H1 (cell line): ENCODE measurements at regions not wholly inside any gene's neighbourhood (a gene's known extent, or its start where the extent isn't known, plus 50 kb on each side); places are given as distances from the start of the nearest gene placed in this dataset.

Source experiments
- CTCF ChIA-PET: fragments of 300-600 bp; sonication (Branson Sonifier 250); formaldehyde crosslinking; loops from one replicate; lab custom pipeline; 2021; ENCODE audit not compliant: partially characterized antibody; lab: Charles Lee
- POLR2A ChIA-PET: fragments of 300-600 bp; sonication (Branson Sonifier 250); formaldehyde crosslinking; loops from one replicate; lab custom pipeline; 2021; ENCODE audit warnings: inconsistent platforms; ENCODE audit not compliant: partially characterized antibody; lab: Charles Lee
- DNase-seq, 2 experiments: peaks; one replicate each; pipeline versions ENCODE4 v3.0.0 to v3.0.0-alpha.2; 2010 to 2022; ENCODE audit warnings: low spot score in 2 of 2, low read depth in 1 of 2, mixed read lengths in 1 of 2
- FAIRE-seq: peaks from 2 replicates; lab custom pipeline; 2011; peaks lifted over from hg19 to GRCh38; lab: Jason Lieb, UNC
- H2AFZ ChIP-seq: 2 replicates; pipeline ENCODE4 v1.8.1; 2012; ENCODE audit warnings: low read length, inconsistent platforms
- H2AK5ac ChIP-seq: 2 replicates; pipeline ENCODE4 v1.6.1; 2013; ENCODE audit warnings: low read depth, low read length
- H2BK120ac ChIP-seq: replicated peaks from 2 replicates; pipeline ENCODE3; 2013; ENCODE audit warnings: low read depth, low read length, inconsistent platforms
- H2BK12ac ChIP-seq: 2 replicates; pipeline ENCODE4 v1.6.1; 2013; ENCODE audit warnings: low read depth, low read length
- H2BK15ac ChIP-seq: 2 replicates; pipeline ENCODE4 v1.6.1; 2013; ENCODE audit warnings: low read length
- H2BK20ac ChIP-seq: 2 replicates; pipeline ENCODE4 v1.6.1; 2013; ENCODE audit warnings: low read length
- H2BK5ac ChIP-seq: 2 replicates; pipeline ENCODE4 v1.6.1; 2013; ENCODE audit warnings: low read depth, low read length
- H3K14ac ChIP-seq: 2 replicates; pipeline ENCODE4 v1.6.1; 2013; ENCODE audit warnings: inconsistent platforms; ENCODE audit not compliant: insufficient read length
- H3K18ac ChIP-seq: 2 replicates; pipeline ENCODE4 v1.6.1; 2013; ENCODE audit warnings: low read length; ENCODE audit errors: extremely low read depth
- H3K23ac ChIP-seq: 2 replicates; pipeline ENCODE4 v1.6.1; 2013; ENCODE audit warnings: inconsistent platforms; ENCODE audit not compliant: insufficient read length
- H3K23me2 ChIP-seq: 2 replicates; pipeline ENCODE4 v1.6.1; 2013; ENCODE audit warnings: low read depth, low read length
- H3K27ac ChIP-seq: 2 replicates; pipeline ENCODE4 v1.6.1; 2011; ENCODE audit warnings: low read depth, low read length, inconsistent platforms
- H3K27me3 ChIP-seq, 4 experiments: replicated peaks in 1 of 4; 1 replicate in 1 of 4; 2 replicates in 3 of 4; pipeline versions ENCODE4 v1.6.1 to v1.8.1; 2011 to 2013; ENCODE audit warnings: low read length in 3 of 4, mild to moderate bottlenecking in 3 of 4, inconsistent platforms in 2 of 4, mixed read lengths in 2 of 4, moderate library complexity in 1 of 4; ENCODE audit not compliant: control insufficient read depth in 3 of 4, insufficient read depth in 3 of 4; ENCODE audit errors: extremely low read depth in 1 of 4
- H3K36me3 ChIP-seq, 4 experiments: 2 replicates each; pipeline versions ENCODE4 v1.6.1 to v1.8.1; 2011 to 2013; ENCODE audit warnings: mild to moderate bottlenecking in 4 of 4, low read length in 3 of 4, moderate library complexity in 2 of 4, control low read depth in 1 of 4, inconsistent platforms in 1 of 4; ENCODE audit not compliant: insufficient read depth in 4 of 4, control insufficient read depth in 2 of 4
- H3K4ac ChIP-seq: replicated peaks from 2 replicates; pipeline ENCODE3; 2013; ENCODE audit warnings: low read length, low read depth, mixed read lengths, inconsistent platforms; ENCODE audit not compliant: insufficient read length
- H3K4me1 ChIP-seq, 4 experiments: replicated peaks in 1 of 4; 1 replicate in 1 of 4; 2 replicates in 3 of 4; pipeline versions ENCODE4 v1.6.1 to v1.8.1; 2011 to 2013; ENCODE audit warnings: low read length in 3 of 4, inconsistent platforms in 2 of 4, mixed read lengths in 1 of 4; ENCODE audit not compliant: insufficient read depth in 4 of 4, control insufficient read depth in 3 of 4
- H3K4me2 ChIP-seq, 2 experiments: 2 replicates each; pipeline versions ENCODE4 v1.6.1 to v1.8.1; 2011 to 2013; ENCODE audit warnings: low read depth in 2 of 2, low read length in 2 of 2, control low read depth in 1 of 2, inconsistent platforms in 1 of 2, mild to moderate bottlenecking in 1 of 2; ENCODE audit not compliant: insufficient read depth in 1 of 2
- H3K4me3 ChIP-seq, 4 experiments: fragments of 200-600, 300-600 bp in 1 of 4; sonication (generic), shearing (Covaris generic), sonication (Bioruptor Twin) in 1 of 4; 2 replicates each; pipeline versions ENCODE4 v1.5.1 to v1.8.1; 2011 to 2016; ENCODE audit warnings: low read length in 4 of 4, low read depth in 3 of 4, control low read depth in 2 of 4, inconsistent platforms in 2 of 4, mild to moderate bottlenecking in 2 of 4, mixed read lengths in 1 of 4, moderate library complexity in 1 of 4; ENCODE audit not compliant: insufficient read depth in 2 of 4; ENCODE audit errors: extremely low read depth in 1 of 4
- H3K56ac ChIP-seq: replicated peaks from 2 replicates; pipeline ENCODE3; 2013; ENCODE audit warnings: low read depth, mild to moderate bottlenecking, mixed read lengths, low read length, inconsistent platforms; ENCODE audit not compliant: insufficient read length
- H3K79me1 ChIP-seq: 2 replicates; pipeline ENCODE4 v1.6.1; 2013; ENCODE audit warnings: low read depth, low read length, control low read depth
- H3K79me2 ChIP-seq, 2 experiments: 2 replicates each; pipeline versions ENCODE4 v1.6.1 to v1.8.1; 2012 to 2013; ENCODE audit warnings: low read length in 2 of 2, mild to moderate bottlenecking in 2 of 2, inconsistent platforms in 1 of 2; ENCODE audit not compliant: insufficient read depth in 2 of 2, control insufficient read depth in 1 of 2
- H3K9ac ChIP-seq, 4 experiments: replicated peaks in 1 of 4; 1 replicate in 1 of 4; 2 replicates in 3 of 4; pipeline versions ENCODE4 v1.6.1 to v1.8.1; 2011 to 2013; ENCODE audit warnings: low read depth in 3 of 4, low read length in 3 of 4, control low read depth in 2 of 4, mild to moderate bottlenecking in 2 of 4, moderate library complexity in 2 of 4, inconsistent platforms in 1 of 4; ENCODE audit errors: extremely low read depth in 1 of 4
- H3K9me3 ChIP-seq, 2 experiments: 2 replicates each; pipeline versions ENCODE4 v1.6.1 to v1.8.1; 2012 to 2013; ENCODE audit warnings: mild to moderate bottlenecking in 2 of 2, moderate library complexity in 2 of 2, control low read depth in 1 of 2, inconsistent platforms in 1 of 2, low read depth in 1 of 2, low read length in 1 of 2, mixed read lengths in 1 of 2; ENCODE audit not compliant: insufficient read depth in 2 of 2
- H4K20me1 ChIP-seq, 2 experiments: replicated peaks in 1 of 2; 2 replicates each; pipeline versions ENCODE3 to v1.8.1; 2011 to 2013; ENCODE audit warnings: inconsistent platforms in 2 of 2, low read length in 2 of 2, mild to moderate bottlenecking in 1 of 2; ENCODE audit not compliant: insufficient read depth in 2 of 2, control insufficient read depth in 1 of 2
- H4K5ac ChIP-seq: 2 replicates; pipeline ENCODE4 v1.6.1; 2013; ENCODE audit warnings: low read length, low read depth, mixed read lengths, inconsistent platforms; ENCODE audit not compliant: insufficient read length
- H4K8ac ChIP-seq: 2 replicates; pipeline ENCODE4 v1.8.0; 2013; ENCODE audit warnings: mild to moderate bottlenecking, moderate library complexity, low read length, inconsistent platforms; ENCODE audit not compliant: insufficient read depth; ENCODE audit errors: extremely low read depth
- H4K91ac ChIP-seq: replicated peaks from 2 replicates; pipeline ENCODE3; 2013; ENCODE audit warnings: low read length, mixed read lengths, inconsistent platforms; ENCODE audit not compliant: insufficient read length
- WGBS, 2 experiments: shearing (Covaris generic) in 1 of 2; methylation state at CpG; one replicate each; pipeline versions ENCODE4 v1.1.6 to v1.1.7; 2013 to 2015; ENCODE audit warnings: low lambda C conversion rate in 2 of 2, mixed read lengths in 2 of 2, inconsistent platforms in 1 of 2, low coverage in 1 of 2, missing lambda C conversion rate in 1 of 2; ENCODE audit not compliant: insufficient replicate concordance in 2 of 2, insufficient coverage in 1 of 2, insufficient read length in 1 of 2; ENCODE audit errors: extremely low coverage in 1 of 2, missing lambda C conversion rate in 1 of 2; 5-methylcytosine and 5-hydroxymethylcytosine counted together

DNA sequence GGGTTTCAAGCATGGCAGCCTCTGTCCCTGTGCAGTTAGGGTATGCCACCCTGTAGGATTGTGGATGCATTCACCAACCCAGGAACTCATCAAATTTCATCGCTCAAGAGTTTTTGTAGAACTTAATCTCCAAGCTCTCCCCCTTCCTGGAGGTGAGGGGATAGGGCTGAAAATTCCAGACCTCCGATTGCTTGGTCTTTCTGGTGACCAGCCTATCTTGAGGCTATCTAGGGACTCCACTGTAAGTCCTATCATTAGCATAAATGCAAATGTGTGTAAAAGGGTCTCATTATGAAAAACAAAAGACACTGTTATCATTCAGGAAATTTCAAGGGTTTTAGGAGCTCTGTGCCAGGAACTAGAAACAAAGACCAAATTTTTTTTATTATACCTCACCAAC, 244.0 kb downstream of the DUSP6 start:
- peaks cover 0 to 3% (median 1%) of the 10 kb centered on the region in 4 experiments; a peak in 3 of 7 replicates for H3K4me1 ChIP-seq
- H2BK120ac ChIP-seq: no peak overlapping the region
- H3K9ac ChIP-seq: no peak overlapping the region
- no peaks in the 10 kb centered on the region for H3K36me3 ChIP-seq
- no peak overlapping the region for H3K4me3 ChIP-seq
- H3K23ac ChIP-seq: no peak overlapping the region
- H3K14ac ChIP-seq: no peak overlapping the region
- no peak overlapping the region for H3K4ac ChIP-seq
- no peak overlapping the region for H4K5ac ChIP-seq
- no peak overlapping the region for H2BK5ac ChIP-seq
- H3K79me2 ChIP-seq: no peaks in the 10 kb centered on the region
- no peaks in the 10 kb centered on the region for H3K9me3 ChIP-seq
- H2AK5ac ChIP-seq: no peak overlapping the region
- no peaks in the 10 kb centered on the region for H3K23me2 ChIP-seq
- H3K27me3 ChIP-seq: no peaks in the 10 kb centered on the region
- H3K18ac ChIP-seq: no peak overlapping the region
- no peak overlapping the region for H4K8ac ChIP-seq
- H2BK12ac ChIP-seq: no peak overlapping the region
- H4K20me1 ChIP-seq: no peaks in the 10 kb centered on the region
- no peak overlapping the region for H2BK15ac ChIP-seq
- ChIA-PET POLR2A (interaction anchor here (0.9 kb wide), 1 partner anchor 8 kb away, joined by 3 read pairs; no protein-coding TSS in a partner anchor), CTCF (interaction anchor here (1.1 kb wide), 1 partner anchor 22 kb away, joined by 3 read pairs; no protein-coding TSS in a partner anchor)
- H3K4me2 ChIP-seq: no peak overlapping the region
- H3K79me1 ChIP-seq: no peaks in the 10 kb centered on the region
- WGBS, 2 experiments: 88% methylated on average over 2 of the region's 2 CpGs; no CpG with 5 or more reads in 1 of the 2 experiments
- DNase-seq (no peak), FAIRE-seq (no peak)
- no peak overlapping the region for H3K27ac ChIP-seq
- no peak overlapping the region for H4K91ac ChIP-seq
- no peak overlapping the region for H3K56ac ChIP-seq
- no peak overlapping the region for H2BK20ac ChIP-seq
- H2AFZ ChIP-seq: no peak overlapping the region
